GM19099 (cell line): ENCODE measurements at regions not wholly inside any gene's neighbourhood (a gene's known extent, or its start where the extent isn't known, plus 50 kb on each side); places are given as distances from the start of the nearest gene placed in this dataset.

Experiments
- POLR2A ChIP-seq: IDR thresholded peaks from 3 replicates; pipeline ENCODE4 v1.6.1; 2011; ENCODE audit warnings: low read depth; ENCODE audit not compliant: insufficient read length; ENCODE audit errors: extremely low read depth

- no peak for TF ChIP-seq POLR2A
Measured at GRCh38 chr12:94916663-94917062, 86.8 kb downstream of the NDUFA12 start.

- no peak for TF ChIP-seq POLR2A
Measured at GRCh38 chr12:94909663-94910062, 93.8 kb downstream of the NDUFA12 start.

- TF ChIP-seq POLR2A = no peak
Measured at GRCh38 chr12:94900496-94900895, 103.0 kb downstream of the NDUFA12 start.

GRCh38 chr12:94898388-94898787 lies 105.1 kb downstream of the NDUFA12 start:
- TF ChIP-seq POLR2A = no peak

- no peak for TF ChIP-seq POLR2A
Measured at GRCh38 chr12:94892544-94893267, 110.8 kb downstream of the NDUFA12 start.

- no peak for TF ChIP-seq POLR2A
Measured at GRCh38 chr12:94889445-94890210, 113.9 kb downstream of the NDUFA12 start.

GRCh38 chr12:94879542-94879941 lies 124.0 kb downstream of the NDUFA12 start:
- TF ChIP-seq POLR2A = no peak

GRCh38 chr12:94875525-94875924 lies 128.0 kb downstream of the NDUFA12 start:
- no peak for TF ChIP-seq POLR2A

- no peak for TF ChIP-seq POLR2A
Measured at GRCh38 chr12:94874518-94875302, 128.8 kb downstream of the NDUFA12 start.

- TF ChIP-seq POLR2A = peak; percentile 61
Measured at GRCh38 chr12:94873734-94874517, 129.6 kb downstream of the NDUFA12 start.

GRCh38 chr12:94872971-94873733 lies 130.3 kb downstream of the NDUFA12 start:
- no peak for TF ChIP-seq POLR2A

GRCh38 chr12:94872671-94872970 lies 130.9 kb downstream of the NDUFA12 start:
- TF ChIP-seq POLR2A = peak; percentile 22

- TF ChIP-seq POLR2A = no peak
Measured at GRCh38 chr12:94872007-94872653, 131.4 kb downstream of the NDUFA12 start.

- no peak for TF ChIP-seq POLR2A
Measured at GRCh38 chr12:94870511-94870910, 133.0 kb downstream of the NDUFA12 start.

GRCh38 chr12:94868161-94868560 lies 135.3 kb downstream of the NDUFA12 start:
- no peak for TF ChIP-seq POLR2A
